HEK293 (cell line): ENCODE measurements at regions not wholly inside any gene's neighbourhood (a gene's known extent, or its start where the extent isn't known, plus 50 kb on each side); places are given as distances from the start of the nearest gene placed in this dataset.

ENCODE experiments used
- MYNN ChIP-seq: fragments of 450-650 bp; formaldehyde crosslinking; IDR thresholded peaks from 2 replicates; pipeline ENCODE4 v1.5.1; 2016; ENCODE audit warnings: missing biosample characterization, missing genetic modification characterization, borderline replicate concordance
- TCF7L2 ChIP-seq: IDR thresholded peaks from 2 replicates; pipeline ENCODE4 v1.6.1; 2011; ENCODE audit warnings: low read depth, mild to moderate bottlenecking, inconsistent platforms, low read length, moderate library complexity, borderline replicate concordance
- ZNF211 ChIP-seq: fragments of 450-650 bp; formaldehyde crosslinking; IDR thresholded peaks from 2 replicates; pipeline ENCODE4 v1.5.1; 2016; ENCODE audit warnings: low read depth, missing biosample characterization, missing genetic modification characterization
- ZNF292 ChIP-seq: fragments of 450-650 bp; formaldehyde crosslinking; IDR thresholded peaks from 2 replicates; pipeline ENCODE4 v1.5.1; 2016; ENCODE audit warnings: low read depth, missing biosample characterization, missing genetic modification characterization, borderline replicate concordance
- ZNF585B ChIP-seq: fragments of 450-650 bp; formaldehyde crosslinking; IDR thresholded peaks from 2 replicates; pipeline ENCODE4 v1.5.1; 2016; ENCODE audit warnings: missing biosample characterization, missing genetic modification characterization
- ZNF785 ChIP-seq: fragments of 450-650 bp; formaldehyde crosslinking; IDR thresholded peaks from 2 replicates; pipeline ENCODE4 v1.5.1; 2016; ENCODE audit warnings: missing biosample characterization, missing genetic modification characterization
- TF ChIP-seq, protein P1 (sequence below): fragments of 450-650 bp; IDR thresholded peaks from 2 replicates; pipeline ENCODE4 v1.5.1; 2018; ENCODE audit warnings: missing biosample characterization, mild to moderate bottlenecking, missing genetic modification characterization
- TF ChIP-seq, protein P2 (sequence below): fragments of 450-650 bp; formaldehyde crosslinking; IDR thresholded peaks from 2 replicates; pipeline ENCODE4 v1.5.1; 2016; ENCODE audit warnings: missing biosample characterization, missing genetic modification characterization
- TF ChIP-seq, protein P3 (sequence below): fragments of 450-650 bp; formaldehyde crosslinking; IDR thresholded peaks from 2 replicates; pipeline ENCODE4 v1.5.1; 2016; ENCODE audit warnings: missing biosample characterization, missing genetic modification characterization
- TF ChIP-seq, protein P4 (sequence below): fragments of 450-650 bp; formaldehyde crosslinking; IDR thresholded peaks from 2 replicates; pipeline ENCODE4 v1.5.1; 2016; ENCODE audit warnings: missing biosample characterization, missing genetic modification characterization
- TF ChIP-seq, protein P5 (sequence below): IDR thresholded peaks from 2 replicates; pipeline ENCODE4 v1.6.1; 2011; ENCODE audit warnings: mild to moderate bottlenecking, low read depth, low read length, borderline replicate concordance
- TF ChIP-seq, protein P6 (sequence below): fragments of 450-650 bp; formaldehyde crosslinking; IDR thresholded peaks from 2 replicates; pipeline ENCODE4 v1.5.1; 2016; ENCODE audit warnings: missing biosample characterization, missing genetic modification characterization, low read depth
- TF ChIP-seq, protein P7 (sequence below): fragments of 450-650 bp; formaldehyde crosslinking; optimal IDR thresholded peaks from 2 replicates; pipeline ENCODE3; 2016; ENCODE audit warnings: missing biosample characterization, mild to moderate bottlenecking, missing genetic modification characterization
- TF ChIP-seq, protein P8 (sequence below): fragments of 450-650 bp; formaldehyde crosslinking; IDR thresholded peaks from 2 replicates; pipeline ENCODE4 v1.5.1; 2016; ENCODE audit warnings: missing biosample characterization, missing genetic modification characterization
- TF ChIP-seq, protein P9 (sequence below): fragments of 450-650 bp; formaldehyde crosslinking; IDR thresholded peaks from 2 replicates; pipeline ENCODE4 v1.5.1; 2016; ENCODE audit warnings: missing biosample characterization, missing genetic modification characterization

DNA sequence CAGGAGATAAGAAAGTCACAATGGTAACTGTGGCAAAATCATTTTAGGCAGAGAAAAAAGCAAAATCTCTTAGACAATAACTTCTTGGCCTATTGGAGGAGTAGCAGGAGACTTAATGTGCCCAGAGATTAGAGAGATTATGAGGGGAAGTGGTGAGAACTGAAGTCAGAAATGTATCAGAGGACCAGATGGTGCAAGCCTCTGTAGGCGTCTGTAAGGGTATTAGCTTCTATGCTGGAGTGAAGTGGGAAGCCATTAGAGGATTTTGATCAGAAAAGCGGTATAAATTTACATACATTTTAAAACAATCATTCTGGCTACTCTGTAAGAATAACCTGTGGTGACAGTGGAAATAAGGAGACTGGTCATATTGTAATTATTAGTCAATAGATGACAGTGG is 236.7 kb downstream of the FAT4 start (continued):
- TF ChIP-seq, protein P1, sequence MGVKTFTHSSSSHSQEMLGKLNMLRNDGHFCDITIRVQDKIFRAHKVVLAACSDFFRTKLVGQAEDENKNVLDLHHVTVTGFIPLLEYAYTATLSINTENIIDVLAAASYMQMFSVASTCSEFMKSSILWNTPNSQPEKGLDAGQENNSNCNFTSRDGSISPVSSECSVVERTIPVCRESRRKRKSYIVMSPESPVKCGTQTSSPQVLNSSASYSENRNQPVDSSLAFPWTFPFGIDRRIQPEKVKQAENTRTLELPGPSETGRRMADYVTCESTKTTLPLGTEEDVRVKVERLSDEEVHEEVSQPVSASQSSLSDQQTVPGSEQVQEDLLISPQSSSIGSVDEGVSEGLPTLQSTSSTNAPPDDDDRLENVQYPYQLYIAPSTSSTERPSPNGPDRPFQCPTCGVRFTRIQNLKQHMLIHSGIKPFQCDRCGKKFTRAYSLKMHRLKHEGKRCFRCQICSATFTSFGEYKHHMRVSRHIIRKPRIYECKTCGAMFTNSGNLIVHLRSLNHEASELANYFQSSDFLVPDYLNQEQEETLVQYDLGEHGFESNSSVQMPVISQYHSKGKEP (tag by site-specific recombination): no peak
- TF ChIP-seq TCF7L2 (no peak), ZNF585B (no peak), ZNF211 (tag by site-specific recombination) (no peak), ZNF292 (tag by site-specific recombination) (no peak), MYNN (tag by site-specific recombination) (no peak), ZNF785 (no peak)
- TF ChIP-seq, protein P2, sequence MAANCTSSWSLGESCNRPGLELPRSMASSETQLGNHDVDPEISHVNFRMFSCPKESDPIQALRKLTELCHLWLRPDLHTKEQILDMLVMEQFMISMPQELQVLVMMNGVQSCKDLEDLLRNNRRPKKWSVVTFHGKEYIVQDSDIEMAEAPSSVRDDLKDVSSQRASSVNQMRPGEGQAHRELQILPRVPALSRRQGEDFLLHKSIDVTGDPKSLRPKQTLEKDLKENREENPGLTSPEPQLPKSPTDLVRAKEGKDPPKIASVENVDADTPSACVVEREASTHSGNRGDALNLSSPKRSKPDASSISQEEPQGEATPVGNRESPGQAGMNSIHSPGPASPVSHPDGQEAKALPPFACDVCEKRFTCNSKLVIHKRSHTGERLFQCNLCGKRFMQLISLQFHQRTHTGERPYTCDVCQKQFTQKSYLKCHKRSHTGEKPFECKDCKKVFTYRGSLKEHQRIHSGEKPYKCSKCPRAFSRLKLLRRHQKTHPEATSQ (tag by site-specific recombination): no peak
- TF ChIP-seq, protein P3, sequence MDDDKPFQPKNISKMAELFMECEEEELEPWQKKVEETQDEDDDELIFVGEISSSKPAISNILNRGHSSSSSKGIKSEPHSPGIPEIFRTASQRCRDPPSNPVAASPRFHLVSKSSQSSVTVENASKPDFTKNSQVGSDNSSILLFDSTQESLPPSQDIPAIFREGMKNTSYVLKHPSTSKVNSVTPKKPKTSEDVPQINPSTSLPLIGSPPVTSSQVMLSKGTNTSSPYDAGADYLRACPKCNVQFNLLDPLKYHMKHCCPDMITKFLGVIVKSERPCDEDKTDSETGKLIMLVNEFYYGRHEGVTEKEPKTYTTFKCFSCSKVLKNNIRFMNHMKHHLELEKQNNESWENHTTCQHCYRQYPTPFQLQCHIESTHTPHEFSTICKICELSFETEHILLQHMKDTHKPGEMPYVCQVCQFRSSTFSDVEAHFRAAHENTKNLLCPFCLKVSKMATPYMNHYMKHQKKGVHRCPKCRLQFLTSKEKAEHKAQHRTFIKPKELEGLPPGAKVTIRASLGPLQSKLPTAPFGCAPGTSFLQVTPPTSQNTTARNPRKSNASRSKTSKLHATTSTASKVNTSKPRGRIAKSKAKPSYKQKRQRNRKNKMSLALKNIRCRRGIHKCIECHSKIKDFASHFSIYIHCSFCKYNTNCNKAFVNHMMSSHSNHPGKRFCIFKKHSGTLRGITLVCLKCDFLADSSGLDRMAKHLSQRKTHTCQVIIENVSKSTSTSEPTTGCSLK (tag by site-specific recombination): no peak
- TF ChIP-seq, protein P4, sequence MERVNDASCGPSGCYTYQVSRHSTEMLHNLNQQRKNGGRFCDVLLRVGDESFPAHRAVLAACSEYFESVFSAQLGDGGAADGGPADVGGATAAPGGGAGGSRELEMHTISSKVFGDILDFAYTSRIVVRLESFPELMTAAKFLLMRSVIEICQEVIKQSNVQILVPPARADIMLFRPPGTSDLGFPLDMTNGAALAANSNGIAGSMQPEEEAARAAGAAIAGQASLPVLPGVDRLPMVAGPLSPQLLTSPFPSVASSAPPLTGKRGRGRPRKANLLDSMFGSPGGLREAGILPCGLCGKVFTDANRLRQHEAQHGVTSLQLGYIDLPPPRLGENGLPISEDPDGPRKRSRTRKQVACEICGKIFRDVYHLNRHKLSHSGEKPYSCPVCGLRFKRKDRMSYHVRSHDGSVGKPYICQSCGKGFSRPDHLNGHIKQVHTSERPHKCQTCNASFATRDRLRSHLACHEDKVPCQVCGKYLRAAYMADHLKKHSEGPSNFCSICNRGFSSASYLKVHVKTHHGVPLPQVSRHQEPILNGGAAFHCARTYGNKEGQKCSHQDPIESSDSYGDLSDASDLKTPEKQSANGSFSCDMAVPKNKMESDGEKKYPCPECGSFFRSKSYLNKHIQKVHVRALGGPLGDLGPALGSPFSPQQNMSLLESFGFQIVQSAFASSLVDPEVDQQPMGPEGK (tag by site-specific recombination): no peak
- TF ChIP-seq, protein P5, sequence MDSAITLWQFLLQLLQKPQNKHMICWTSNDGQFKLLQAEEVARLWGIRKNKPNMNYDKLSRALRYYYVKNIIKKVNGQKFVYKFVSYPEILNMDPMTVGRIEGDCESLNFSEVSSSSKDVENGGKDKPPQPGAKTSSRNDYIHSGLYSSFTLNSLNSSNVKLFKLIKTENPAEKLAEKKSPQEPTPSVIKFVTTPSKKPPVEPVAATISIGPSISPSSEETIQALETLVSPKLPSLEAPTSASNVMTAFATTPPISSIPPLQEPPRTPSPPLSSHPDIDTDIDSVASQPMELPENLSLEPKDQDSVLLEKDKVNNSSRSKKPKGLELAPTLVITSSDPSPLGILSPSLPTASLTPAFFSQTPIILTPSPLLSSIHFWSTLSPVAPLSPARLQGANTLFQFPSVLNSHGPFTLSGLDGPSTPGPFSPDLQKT: no peak
- TF ChIP-seq, protein P6, sequence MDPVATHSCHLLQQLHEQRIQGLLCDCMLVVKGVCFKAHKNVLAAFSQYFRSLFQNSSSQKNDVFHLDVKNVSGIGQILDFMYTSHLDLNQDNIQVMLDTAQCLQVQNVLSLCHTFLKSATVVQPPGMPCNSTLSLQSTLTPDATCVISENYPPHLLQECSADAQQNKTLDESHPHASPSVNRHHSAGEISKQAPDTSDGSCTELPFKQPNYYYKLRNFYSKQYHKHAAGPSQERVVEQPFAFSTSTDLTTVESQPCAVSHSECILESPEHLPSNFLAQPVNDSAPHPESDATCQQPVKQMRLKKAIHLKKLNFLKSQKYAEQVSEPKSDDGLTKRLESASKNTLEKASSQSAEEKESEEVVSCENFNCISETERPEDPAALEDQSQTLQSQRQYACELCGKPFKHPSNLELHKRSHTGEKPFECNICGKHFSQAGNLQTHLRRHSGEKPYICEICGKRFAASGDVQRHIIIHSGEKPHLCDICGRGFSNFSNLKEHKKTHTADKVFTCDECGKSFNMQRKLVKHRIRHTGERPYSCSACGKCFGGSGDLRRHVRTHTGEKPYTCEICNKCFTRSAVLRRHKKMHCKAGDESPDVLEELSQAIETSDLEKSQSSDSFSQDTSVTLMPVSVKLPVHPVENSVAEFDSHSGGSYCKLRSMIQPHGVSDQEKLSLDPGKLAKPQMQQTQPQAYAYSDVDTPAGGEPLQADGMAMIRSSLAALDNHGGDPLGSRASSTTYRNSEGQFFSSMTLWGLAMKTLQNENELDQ: no peak
- TF ChIP-seq, protein P7, sequence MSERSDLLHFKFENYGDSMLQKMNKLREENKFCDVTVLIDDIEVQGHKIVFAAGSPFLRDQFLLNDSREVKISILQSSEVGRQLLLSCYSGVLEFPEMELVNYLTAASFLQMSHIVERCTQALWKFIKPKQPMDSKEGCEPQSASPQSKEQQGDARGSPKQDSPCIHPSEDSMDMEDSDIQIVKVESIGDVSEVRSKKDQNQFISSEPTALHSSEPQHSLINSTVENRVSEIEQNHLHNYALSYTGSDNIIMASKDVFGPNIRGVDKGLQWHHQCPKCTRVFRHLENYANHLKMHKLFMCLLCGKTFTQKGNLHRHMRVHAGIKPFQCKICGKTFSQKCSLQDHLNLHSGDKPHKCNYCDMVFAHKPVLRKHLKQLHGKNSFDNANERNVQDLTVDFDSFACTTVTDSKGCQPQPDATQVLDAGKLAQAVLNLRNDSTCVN (tag by site-specific recombination): no peak
- TF ChIP-seq, protein P8, sequence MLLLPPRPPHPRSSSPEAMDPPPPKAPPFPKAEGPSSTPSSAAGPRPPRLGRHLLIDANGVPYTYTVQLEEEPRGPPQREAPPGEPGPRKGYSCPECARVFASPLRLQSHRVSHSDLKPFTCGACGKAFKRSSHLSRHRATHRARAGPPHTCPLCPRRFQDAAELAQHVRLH (tag by site-specific recombination): no peak
- TF ChIP-seq, protein P9, sequence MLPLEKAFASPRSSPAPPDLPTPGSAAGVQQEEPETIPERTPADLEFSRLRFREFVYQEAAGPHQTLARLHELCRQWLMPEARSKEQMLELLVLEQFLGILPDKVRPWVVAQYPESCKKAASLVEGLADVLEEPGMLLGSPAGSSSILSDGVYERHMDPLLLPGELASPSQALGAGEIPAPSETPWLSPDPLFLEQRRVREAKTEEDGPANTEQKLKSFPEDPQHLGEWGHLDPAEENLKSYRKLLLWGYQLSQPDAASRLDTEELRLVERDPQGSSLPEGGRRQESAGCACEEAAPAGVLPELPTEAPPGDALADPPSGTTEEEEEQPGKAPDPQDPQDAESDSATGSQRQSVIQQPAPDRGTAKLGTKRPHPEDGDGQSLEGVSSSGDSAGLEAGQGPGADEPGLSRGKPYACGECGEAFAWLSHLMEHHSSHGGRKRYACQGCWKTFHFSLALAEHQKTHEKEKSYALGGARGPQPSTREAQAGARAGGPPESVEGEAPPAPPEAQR (tag by site-specific recombination): no peak
